DMS53 treated with DMSO at 0.1 percent for 48 hours (cell line): ENCODE measurements at regions not wholly inside any gene's neighbourhood (a gene's known extent, or its start where the extent isn't known, plus 50 kb on each side); places are given as distances from the start of the nearest gene placed in this dataset.

Source experiments
- DNase-seq: peaks from one replicate; lab custom pipeline; 2025; ENCODE audit not compliant: unreplicated experiment; lab: John Stamatoyannopoulos, UW

GRCh38 chr21:35905096-35905962, 155.0 kb downstream of the SETD4 start:
- no peak for DNase-seq

GRCh38 chr21:35900539-35900938, 159.8 kb downstream of the SETD4 start:
- no peak for DNase-seq

- DNase-seq: no peak
These were observed 164.3 kb downstream of the SETD4 start for GRCh38 chr21:35896060-35896459.

GRCh38 chr21:35895598-35895997, 164.7 kb downstream of the SETD4 start:
- DNase-seq: no peak

GRCh38 chr21:35893156-35893555, 167.2 kb downstream of the SETD4 start:
- DNase-seq: no peak

- DNase-seq: no peak
These were observed 173.4 kb downstream of the SETD4 start for GRCh38 chr21:35886887-35887286.

GRCh38 chr21:35885942-35886541, 174.3 kb downstream of the SETD4 start:
- DNase-seq: no peak

GRCh38 chr21:35882791-35883240, 177.5 kb downstream of the SETD4 start:
- DNase-seq: no peak

GRCh38 chr21:35873441-35873840, 186.9 kb downstream of the SETD4 start:
- DNase-seq: no peak

GRCh38 chr21:35871906-35872305, 188.4 kb downstream of the SETD4 start:
- DNase-seq: no peak

- no peak for DNase-seq
These were observed 191.5 kb downstream of the SETD4 start for GRCh38 chr21:35868869-35869223.

GRCh38 chr21:35868005-35868868, 192.1 kb downstream of the SETD4 start:
- DNase-seq: no peak

- DNase-seq: no peak
These were observed 196.3 kb downstream of the SETD4 start for GRCh38 chr21:35864039-35864438.

GRCh38 chr21:35862969-35863368, 197.4 kb downstream of the SETD4 start:
- DNase-seq: no peak

GRCh38 chr21:35861661-35862060, 198.7 kb downstream of the SETD4 start:
- DNase-seq: no peak

- no peak for DNase-seq
These were observed 200.0 kb downstream of the SETD4 start for GRCh38 chr21:35860189-35860869.

- DNase-seq: no peak
These were observed 200.6 kb downstream of the SETD4 start for GRCh38 chr21:35859677-35860076.

- no peak for DNase-seq
These were observed 203.2 kb downstream of the SETD4 start for GRCh38 chr21:35857095-35857494.

- DNase-seq: no peak
These were observed 204.8 kb downstream of the SETD4 start for GRCh38 chr21:35855484-35855883.

- DNase-seq: no peak
These were observed 206.0 kb downstream of the SETD4 start for GRCh38 chr21:35854281-35854680.
